PC-9 (cell line): ENCODE measurements at regions not wholly inside any gene's neighbourhood (a gene's known extent, or its start where the extent isn't known, plus 50 kb on each side); places are given as distances from the start of the nearest gene placed in this dataset.

ENCODE experiments used
- EZH2 ChIP-seq: fragments of 200-600 bp; sonication (generic); IDR thresholded peaks from 2 replicates; pipeline ENCODE4 v1.8.0; 2017; ENCODE audit warnings: antibody characterized with exemption, low read depth
- TF ChIP-seq, protein P1 (sequence below): fragments of 200-600 bp; sonication (generic); conservative IDR thresholded peaks from 2 replicates; pipeline ENCODE4 v1.6.1; 2017; ENCODE audit warnings: mixed run types, antibody characterized with exemption, mild to moderate bottlenecking, moderate library complexity

DNA sequence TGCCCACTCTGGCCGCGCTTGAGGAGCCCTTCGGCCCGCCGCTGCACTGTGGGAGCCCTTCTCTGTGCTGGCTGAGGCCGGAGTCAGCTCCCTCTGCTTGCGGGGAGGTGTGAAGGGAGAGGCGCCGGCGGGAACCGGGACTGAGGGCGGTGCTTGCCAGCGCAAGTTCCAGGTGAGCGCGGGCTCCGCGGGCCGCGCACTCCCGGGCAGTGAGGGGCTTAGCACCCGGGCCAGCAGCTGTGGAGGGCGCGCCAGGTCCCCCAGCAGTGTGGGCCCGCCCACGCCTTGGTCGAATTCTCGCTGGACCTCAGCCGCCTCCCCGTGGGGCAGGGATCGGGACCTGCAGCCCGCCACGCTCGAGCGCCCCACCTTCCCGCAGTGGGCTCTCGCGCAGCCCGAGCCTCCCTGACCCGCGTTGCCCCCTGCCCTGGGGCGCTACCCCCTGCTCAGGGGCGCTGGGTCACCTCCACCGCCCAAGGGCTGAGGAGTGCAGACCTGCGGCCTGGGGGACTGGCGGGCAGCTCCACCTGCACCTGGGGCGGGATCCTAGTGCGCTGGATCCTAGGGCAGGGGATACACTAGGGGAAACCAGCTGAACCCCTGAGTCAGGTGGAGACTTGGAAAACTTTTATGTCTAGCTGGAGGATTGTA is 97.3 kb downstream of the CD8B2 start:
- TF ChIP-seq, protein P1, sequence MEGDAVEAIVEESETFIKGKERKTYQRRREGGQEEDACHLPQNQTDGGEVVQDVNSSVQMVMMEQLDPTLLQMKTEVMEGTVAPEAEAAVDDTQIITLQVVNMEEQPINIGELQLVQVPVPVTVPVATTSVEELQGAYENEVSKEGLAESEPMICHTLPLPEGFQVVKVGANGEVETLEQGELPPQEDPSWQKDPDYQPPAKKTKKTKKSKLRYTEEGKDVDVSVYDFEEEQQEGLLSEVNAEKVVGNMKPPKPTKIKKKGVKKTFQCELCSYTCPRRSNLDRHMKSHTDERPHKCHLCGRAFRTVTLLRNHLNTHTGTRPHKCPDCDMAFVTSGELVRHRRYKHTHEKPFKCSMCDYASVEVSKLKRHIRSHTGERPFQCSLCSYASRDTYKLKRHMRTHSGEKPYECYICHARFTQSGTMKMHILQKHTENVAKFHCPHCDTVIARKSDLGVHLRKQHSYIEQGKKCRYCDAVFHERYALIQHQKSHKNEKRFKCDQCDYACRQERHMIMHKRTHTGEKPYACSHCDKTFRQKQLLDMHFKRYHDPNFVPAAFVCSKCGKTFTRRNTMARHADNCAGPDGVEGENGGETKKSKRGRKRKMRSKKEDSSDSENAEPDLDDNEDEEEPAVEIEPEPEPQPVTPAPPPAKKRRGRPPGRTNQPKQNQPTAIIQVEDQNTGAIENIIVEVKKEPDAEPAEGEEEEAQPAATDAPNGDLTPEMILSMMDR: no peak
- no peak for TF ChIP-seq EZH2
